ENCODE measurements at regions not wholly inside any gene's neighbourhood (a gene's known extent, or its start where the extent isn't known, plus 50 kb on each side); places are given as distances from the start of the nearest gene placed in this dataset.

- TF ChIP-seq, protein P1, sequence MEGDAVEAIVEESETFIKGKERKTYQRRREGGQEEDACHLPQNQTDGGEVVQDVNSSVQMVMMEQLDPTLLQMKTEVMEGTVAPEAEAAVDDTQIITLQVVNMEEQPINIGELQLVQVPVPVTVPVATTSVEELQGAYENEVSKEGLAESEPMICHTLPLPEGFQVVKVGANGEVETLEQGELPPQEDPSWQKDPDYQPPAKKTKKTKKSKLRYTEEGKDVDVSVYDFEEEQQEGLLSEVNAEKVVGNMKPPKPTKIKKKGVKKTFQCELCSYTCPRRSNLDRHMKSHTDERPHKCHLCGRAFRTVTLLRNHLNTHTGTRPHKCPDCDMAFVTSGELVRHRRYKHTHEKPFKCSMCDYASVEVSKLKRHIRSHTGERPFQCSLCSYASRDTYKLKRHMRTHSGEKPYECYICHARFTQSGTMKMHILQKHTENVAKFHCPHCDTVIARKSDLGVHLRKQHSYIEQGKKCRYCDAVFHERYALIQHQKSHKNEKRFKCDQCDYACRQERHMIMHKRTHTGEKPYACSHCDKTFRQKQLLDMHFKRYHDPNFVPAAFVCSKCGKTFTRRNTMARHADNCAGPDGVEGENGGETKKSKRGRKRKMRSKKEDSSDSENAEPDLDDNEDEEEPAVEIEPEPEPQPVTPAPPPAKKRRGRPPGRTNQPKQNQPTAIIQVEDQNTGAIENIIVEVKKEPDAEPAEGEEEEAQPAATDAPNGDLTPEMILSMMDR (conservative IDR thresholded peaks at IDR 0.05; ENCODE audit: low read depth, low read length), result no peak
- no peak for TF ChIP-seq CHD1 (IDR thresholded peaks at IDR 0.05; ENCODE audit: low read depth, low read length)
- no peak for TF ChIP-seq CEBPB (IDR thresholded peaks at IDR 0.05; ENCODE audit: low read depth, low read length)
- TF ChIP-seq POLR2A (IDR thresholded peaks at IDR 0.05; ENCODE audit: low read depth, low read length), result no peak
- TF ChIP-seq BHLHE40 (IDR thresholded peaks at IDR 0.05; ENCODE audit: low read depth, low read length), result no peak
These were observed 82.9 kb downstream of the DYNAP start for GRCh38 chr18:54673936-54674335.
